ENCODE measurements at regions not wholly inside any gene's neighbourhood (a gene's known extent, or its start where the extent isn't known, plus 50 kb on each side); places are given as distances from the start of the nearest gene placed in this dataset.

DNA sequence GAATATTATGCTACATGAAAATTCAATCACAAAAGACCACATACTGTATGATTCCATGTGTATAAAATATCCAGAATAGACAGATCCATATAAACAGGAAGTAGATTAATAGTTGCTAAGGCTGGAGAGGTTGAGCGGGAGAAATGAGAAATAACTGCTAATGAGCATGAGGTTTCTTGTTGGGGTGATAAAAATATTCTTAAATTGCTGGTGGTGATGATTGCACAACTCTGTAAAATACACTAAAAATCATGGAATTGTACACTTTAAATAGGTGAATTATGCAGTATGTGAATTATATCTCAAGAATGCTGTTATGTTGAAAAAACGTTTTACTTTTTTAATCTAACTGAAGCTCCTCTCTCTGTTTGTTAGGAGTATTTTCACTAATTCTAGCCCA, 101.8 kb upstream of the CREB1 start:
- TF ChIP-seq, protein P1, sequence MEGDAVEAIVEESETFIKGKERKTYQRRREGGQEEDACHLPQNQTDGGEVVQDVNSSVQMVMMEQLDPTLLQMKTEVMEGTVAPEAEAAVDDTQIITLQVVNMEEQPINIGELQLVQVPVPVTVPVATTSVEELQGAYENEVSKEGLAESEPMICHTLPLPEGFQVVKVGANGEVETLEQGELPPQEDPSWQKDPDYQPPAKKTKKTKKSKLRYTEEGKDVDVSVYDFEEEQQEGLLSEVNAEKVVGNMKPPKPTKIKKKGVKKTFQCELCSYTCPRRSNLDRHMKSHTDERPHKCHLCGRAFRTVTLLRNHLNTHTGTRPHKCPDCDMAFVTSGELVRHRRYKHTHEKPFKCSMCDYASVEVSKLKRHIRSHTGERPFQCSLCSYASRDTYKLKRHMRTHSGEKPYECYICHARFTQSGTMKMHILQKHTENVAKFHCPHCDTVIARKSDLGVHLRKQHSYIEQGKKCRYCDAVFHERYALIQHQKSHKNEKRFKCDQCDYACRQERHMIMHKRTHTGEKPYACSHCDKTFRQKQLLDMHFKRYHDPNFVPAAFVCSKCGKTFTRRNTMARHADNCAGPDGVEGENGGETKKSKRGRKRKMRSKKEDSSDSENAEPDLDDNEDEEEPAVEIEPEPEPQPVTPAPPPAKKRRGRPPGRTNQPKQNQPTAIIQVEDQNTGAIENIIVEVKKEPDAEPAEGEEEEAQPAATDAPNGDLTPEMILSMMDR (IDR thresholded peaks at IDR 0.05; ENCODE audit: poor library complexity, severe bottlenecking): no peak
- TF ChIP-seq MXI1 (conservative IDR thresholded peaks at IDR 0.05; ENCODE audit: poor library complexity, severe bottlenecking): no peak
- no peak for TF ChIP-seq TAF1 (IDR thresholded peaks at IDR 0.05; ENCODE audit: low read depth)
- no peak for TF ChIP-seq EZH2 (IDR thresholded peaks at IDR 0.05; ENCODE audit: borderline replicate concordance, insufficient read depth, low read length, poor library complexity, severe bottlenecking)
- no peak for TF ChIP-seq POLR2AphosphoS5 (IDR thresholded peaks at IDR 0.05)
- TF ChIP-seq, protein P2, sequence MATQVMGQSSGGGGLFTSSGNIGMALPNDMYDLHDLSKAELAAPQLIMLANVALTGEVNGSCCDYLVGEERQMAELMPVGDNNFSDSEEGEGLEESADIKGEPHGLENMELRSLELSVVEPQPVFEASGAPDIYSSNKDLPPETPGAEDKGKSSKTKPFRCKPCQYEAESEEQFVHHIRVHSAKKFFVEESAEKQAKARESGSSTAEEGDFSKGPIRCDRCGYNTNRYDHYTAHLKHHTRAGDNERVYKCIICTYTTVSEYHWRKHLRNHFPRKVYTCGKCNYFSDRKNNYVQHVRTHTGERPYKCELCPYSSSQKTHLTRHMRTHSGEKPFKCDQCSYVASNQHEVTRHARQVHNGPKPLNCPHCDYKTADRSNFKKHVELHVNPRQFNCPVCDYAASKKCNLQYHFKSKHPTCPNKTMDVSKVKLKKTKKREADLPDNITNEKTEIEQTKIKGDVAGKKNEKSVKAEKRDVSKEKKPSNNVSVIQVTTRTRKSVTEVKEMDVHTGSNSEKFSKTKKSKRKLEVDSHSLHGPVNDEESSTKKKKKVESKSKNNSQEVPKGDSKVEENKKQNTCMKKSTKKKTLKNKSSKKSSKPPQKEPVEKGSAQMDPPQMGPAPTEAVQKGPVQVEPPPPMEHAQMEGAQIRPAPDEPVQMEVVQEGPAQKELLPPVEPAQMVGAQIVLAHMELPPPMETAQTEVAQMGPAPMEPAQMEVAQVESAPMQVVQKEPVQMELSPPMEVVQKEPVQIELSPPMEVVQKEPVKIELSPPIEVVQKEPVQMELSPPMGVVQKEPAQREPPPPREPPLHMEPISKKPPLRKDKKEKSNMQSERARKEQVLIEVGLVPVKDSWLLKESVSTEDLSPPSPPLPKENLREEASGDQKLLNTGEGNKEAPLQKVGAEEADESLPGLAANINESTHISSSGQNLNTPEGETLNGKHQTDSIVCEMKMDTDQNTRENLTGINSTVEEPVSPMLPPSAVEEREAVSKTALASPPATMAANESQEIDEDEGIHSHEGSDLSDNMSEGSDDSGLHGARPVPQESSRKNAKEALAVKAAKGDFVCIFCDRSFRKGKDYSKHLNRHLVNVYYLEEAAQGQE (IDR thresholded peaks at IDR 0.05; ENCODE audit: borderline replicate concordance): no peak
- no peak for TF ChIP-seq RAD21 (conservative IDR thresholded peaks at IDR 0.05)
